ENCODE measurements at regions not wholly inside any gene's neighbourhood (a gene's known extent, or its start where the extent isn't known, plus 50 kb on each side); places are given as distances from the start of the nearest gene placed in this dataset.
"Not testable (repeated sequence)": the region's sequence is repeated elsewhere in the genome, so short reads cannot be mapped to it uniquely, and the experiment has no call there.

DNA sequence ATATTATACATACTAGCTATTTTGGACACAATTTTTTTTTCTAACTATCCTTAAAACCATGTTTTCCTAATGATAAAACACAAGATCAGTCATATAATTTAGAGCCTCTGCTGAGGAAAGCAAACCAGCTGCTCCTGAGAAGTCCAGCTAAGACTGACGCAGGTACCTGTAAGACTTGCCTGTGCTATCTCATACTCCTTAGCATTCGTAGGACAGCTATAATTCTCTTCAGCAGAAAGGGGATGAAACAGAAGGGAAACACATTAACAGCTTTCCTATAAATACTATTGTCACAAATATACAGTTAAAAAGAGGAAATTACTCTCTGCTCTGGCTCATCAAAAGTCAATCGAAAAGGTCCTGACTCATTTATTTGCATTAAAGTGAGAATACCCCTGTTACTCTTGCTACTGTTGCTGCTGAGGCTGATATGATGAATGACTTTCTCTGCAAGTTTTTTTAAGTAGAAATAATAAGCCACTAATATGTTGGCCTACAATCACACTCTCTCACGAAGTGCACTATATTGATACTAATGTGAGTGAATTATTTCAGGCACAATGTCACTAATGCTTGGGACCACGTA is 757.1 kb downstream of the KCNT2 start:
- no peak for DNase-seq (ENCODE audit: low read depth in 1 of 2, low spot score in 1 of 2)

- DNase-seq (ENCODE audit: low read depth in 1 of 2, low spot score in 1 of 2), result no peak
Measured at GRCh38 chr1:195849180-195849579, 759.1 kb downstream of the KCNT2 start.

DNA sequence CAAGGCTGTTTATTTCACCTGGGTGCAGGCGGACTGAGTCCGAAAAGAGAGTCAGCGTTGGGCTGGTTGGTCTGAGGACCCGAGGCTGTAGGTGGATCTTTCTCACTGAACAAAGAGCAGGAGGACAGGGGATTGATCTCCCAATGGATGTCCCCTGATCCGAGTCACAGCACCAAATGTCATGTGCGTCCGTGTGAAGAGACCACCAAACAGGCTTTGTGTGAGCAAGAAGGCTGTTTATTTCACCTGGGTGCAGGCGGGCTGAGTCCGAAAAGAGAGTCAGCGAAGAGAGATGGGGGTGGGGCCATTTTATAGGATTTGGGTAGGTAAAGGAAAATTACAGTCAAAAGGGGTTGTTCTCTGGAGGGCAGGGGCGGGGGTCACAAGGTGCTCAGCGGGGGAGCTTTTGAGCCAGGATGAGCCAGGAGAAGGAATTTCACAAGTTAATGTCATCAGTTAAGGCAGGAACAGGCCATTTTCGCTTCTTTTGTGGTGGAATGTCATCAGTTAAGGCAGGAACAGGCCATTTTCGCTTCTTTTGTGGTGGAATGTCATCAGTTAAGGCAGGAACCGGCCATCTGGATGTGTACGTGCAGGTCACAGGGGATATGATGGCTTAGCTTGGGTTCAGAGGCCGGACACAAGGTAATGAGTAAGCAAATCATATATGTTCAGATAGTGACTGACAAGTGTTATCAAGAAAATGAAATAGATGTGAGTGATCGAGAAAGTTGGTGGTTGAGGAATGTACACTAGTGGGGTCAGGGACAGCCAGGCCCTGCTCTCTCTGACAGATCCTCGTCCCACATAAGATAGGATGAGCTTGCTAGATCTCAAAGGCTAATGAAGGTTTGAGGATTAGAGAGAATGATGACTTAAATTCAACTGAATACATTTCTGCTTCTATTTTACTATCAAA is 760.0 kb downstream of the KCNT2 start:
- DNase-seq (ENCODE audit: low read depth in 1 of 2, low spot score in 1 of 2), result not testable (repeated sequence)

DNA sequence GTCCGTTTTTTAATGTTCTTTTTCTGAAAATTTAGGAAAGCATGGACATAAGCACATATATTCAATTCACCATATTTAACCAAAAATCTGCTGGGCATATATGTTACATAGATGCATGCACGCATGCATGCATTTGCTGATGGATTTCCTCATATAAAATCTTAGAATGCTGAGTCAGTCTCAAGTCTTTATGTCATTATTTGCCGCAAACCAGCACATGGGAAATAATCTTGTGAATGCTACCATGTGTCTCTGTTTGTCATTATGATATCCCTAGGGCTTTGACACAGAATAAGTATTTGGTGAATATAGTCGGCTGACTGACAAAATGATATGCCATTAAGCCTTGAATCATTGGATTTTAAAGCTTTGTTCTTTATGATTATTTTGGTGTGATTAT is 776.5 kb downstream of the KCNT2 start:
- no peak for DNase-seq (ENCODE audit: low read depth in 1 of 2, low spot score in 1 of 2)

GRCh38 chr1:195828325-195828724 is 779.9 kb downstream of the KCNT2 start:
- no peak for DNase-seq (ENCODE audit: low read depth in 1 of 2, low spot score in 1 of 2)

- no peak for DNase-seq (ENCODE audit: low read depth in 1 of 2, low spot score in 1 of 2)
Measured at GRCh38 chr1:195820925-195821324, 787.3 kb downstream of the KCNT2 start.

DNA sequence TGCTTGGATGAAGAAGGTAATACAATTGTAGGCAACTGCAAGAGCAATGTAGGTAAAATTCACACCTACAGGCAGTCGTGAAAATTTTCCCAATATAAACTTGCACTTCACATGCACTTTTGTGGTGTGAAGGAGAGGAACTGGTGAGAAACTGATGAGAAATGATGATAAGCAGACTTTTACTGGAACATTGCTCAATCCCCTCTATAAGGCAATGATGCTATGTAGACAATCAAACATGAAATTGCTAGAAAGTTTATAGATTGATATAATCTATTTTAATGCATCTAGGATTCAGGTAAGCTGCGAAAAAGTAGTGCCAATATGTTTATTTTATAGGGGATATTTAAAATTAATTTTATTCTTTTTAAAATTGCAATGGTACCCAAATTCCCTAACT is 802.2 kb downstream of the KCNT2 start:
- no peak for DNase-seq (ENCODE audit: low read depth in 1 of 2, low spot score in 1 of 2)

- DNase-seq (ENCODE audit: low read depth in 1 of 2, low spot score in 1 of 2), result no peak
Measured at GRCh38 chr1:195804547-195804946, 803.7 kb downstream of the KCNT2 start.

- no peak for DNase-seq (ENCODE audit: low read depth in 1 of 2, low spot score in 1 of 2)
Measured at GRCh38 chr1:195799016-195799415, 809.2 kb downstream of the KCNT2 start.

- no peak for DNase-seq (ENCODE audit: low read depth in 1 of 2, low spot score in 1 of 2)
Measured at GRCh38 chr1:195794225-195794624, 814.0 kb downstream of the KCNT2 start.

DNA sequence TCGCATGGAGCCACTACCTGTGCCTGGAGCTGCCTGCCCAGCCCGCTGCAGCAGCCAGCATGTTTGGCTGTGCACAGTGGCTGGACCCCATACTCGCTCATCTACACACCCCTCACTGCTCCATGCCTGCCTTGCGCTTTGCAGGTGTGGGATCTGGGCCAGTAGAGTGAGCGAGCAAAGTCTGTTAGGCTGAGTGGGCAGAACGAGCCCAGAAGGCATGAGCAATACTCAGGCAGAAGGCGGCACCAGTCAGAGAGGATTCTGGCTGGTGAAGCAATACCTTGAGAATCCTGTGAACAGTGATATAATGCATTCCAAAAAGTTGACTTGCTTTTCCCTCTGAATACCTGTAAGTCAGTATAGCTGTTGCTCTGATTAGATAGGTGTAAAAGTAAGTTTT is 816.4 kb downstream of the KCNT2 start:
- DNase-seq (ENCODE audit: low read depth in 1 of 2, low spot score in 1 of 2), result no peak

- DNase-seq (ENCODE audit: low read depth in 1 of 2, low spot score in 1 of 2), result no peak
Measured at GRCh38 chr1:195790514-195791168, 817.6 kb downstream of the KCNT2 start.

GRCh38 chr1:195789321-195789720 is 818.9 kb downstream of the KCNT2 start:
- no peak for DNase-seq (ENCODE audit: low read depth in 1 of 2, low spot score in 1 of 2)

GRCh38 chr1:195788721-195789120 is 819.5 kb downstream of the KCNT2 start:
- DNase-seq (ENCODE audit: low read depth in 1 of 2, low spot score in 1 of 2), result no peak

DNA sequence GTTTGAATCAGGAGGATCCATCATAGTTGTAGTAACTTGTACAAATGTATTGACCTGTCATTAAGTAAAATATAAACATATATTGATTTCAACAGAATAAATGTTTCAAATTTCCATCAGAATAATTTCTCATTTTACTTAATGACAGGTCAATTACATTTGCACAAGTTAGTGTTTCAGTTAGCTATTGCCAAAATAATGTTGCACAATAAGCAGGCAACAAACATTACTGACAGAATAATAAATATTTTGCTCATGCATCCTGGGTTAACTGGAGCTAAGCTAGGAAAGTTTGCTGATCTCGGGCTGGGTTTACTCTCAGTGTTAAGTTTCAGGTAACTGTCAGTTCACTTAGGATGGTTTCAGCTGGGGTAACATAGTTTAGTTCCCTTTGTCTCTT is 822.4 kb downstream of the KCNT2 start:
- DNase-seq (ENCODE audit: low read depth in 1 of 2, low spot score in 1 of 2), result no peak

- no peak for DNase-seq (ENCODE audit: low read depth in 1 of 2, low spot score in 1 of 2)
Measured at GRCh38 chr1:195773931-195774330, 834.3 kb downstream of the KCNT2 start.

DNA sequence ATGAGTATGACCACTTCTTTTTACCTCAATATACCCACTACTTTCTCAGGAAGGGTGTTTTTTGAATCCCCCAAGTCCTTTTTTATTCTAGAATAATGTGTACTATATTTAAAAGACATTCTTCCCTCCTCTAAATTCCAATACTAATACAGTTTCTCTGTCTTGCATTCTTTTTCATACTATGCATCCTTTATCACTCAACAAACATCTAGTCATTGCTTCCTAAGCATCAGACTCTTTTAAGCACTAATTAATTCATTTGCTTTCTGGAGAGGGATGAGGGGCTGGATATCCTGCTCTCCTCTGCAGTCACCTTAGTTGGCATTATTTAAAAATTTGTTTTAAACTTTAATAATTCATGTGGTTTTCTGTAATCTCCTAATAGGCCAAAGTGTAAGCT is 838.8 kb downstream of the KCNT2 start:
- DNase-seq (ENCODE audit: low read depth in 1 of 2, low spot score in 1 of 2), result no peak

DNA sequence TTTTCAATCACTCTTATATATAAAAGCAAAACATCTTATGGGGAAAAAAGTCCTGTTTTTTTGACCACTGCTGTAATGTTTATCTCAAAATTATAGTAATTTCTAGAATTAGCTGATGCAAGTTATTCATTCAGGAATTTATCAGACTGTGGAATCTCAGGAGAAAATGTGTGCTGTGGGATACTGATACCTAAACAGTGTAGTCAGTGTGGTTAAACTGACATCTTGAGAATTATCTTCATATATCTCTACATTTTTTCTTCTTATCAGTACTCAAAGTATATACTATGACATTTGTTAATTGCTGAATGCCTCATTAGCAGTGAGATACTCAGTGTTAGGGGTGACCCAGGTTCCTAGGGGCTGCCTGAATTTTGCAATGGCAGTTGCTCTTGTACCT is 839.3 kb downstream of the KCNT2 start:
- no peak for DNase-seq (ENCODE audit: low read depth in 1 of 2, low spot score in 1 of 2)

GRCh38 chr1:195768377-195768776 is 839.9 kb downstream of the KCNT2 start:
- no peak for DNase-seq (ENCODE audit: low read depth in 1 of 2, low spot score in 1 of 2)

- no peak for DNase-seq (ENCODE audit: low read depth in 1 of 2, low spot score in 1 of 2)
Measured at GRCh38 chr1:195766709-195767108, 841.5 kb downstream of the KCNT2 start.

GRCh38 chr1:195765099-195765498 is 843.1 kb downstream of the KCNT2 start:
- DNase-seq (ENCODE audit: low read depth in 1 of 2, low spot score in 1 of 2), result no peak

- no peak for DNase-seq (ENCODE audit: low read depth in 1 of 2, low spot score in 1 of 2)
Measured at GRCh38 chr1:195763907-195764374, 844.3 kb downstream of the KCNT2 start.
